Right lobe of liver (tissue), 6 donors: ENCODE measurements at regions not wholly inside any gene's neighbourhood (a gene's known extent, or its start where the extent isn't known, plus 50 kb on each side); places are given as distances from the start of the nearest gene placed in this dataset.
"Not testable (repeated sequence)": the region's sequence is repeated elsewhere in the genome, so short reads cannot be mapped to it uniquely, and the experiment has no call there.

Source experiments
- ATAC-seq, 4 donors: fragments of 200-7000 bp; cut with Tn5 transposase; one replicate each; pipeline ENCODE4 v1.9.1; 2020; ENCODE audit warnings: mild to moderate bottlenecking in 4 of 4, moderate library complexity in 4 of 4
- DNase-seq, 3 donors: peaks; one replicate each; pipeline ENCODE4 v3.0.0-alpha.2; 2020
- H3K27ac ChIP-seq, 3 donors: fragments of 200-600 bp; one replicate each; pipeline ENCODE4 v1.8.0; 2022
- H3K27me3 ChIP-seq, 2 donors: fragments of 200-600 bp; one replicate each; pipeline ENCODE4 v1.8.0; 2022
- H3K36me3 ChIP-seq, 4 donors: fragments of 200-600 bp; sonication (generic) in 1 of 4; one replicate each; pipeline versions ENCODE4 v1.5.1 to v1.8.0; 2017 to 2022; ENCODE audit warnings: control low read depth in 1 of 4
- H3K4me1 ChIP-seq, 4 donors: fragments of 200-600 bp; sonication (generic) in 1 of 4; one replicate each; pipeline versions ENCODE4 v1.5.1 to v1.8.0; 2017 to 2022; ENCODE audit warnings: control low read depth in 1 of 4
- H3K4me3 ChIP-seq, 3 donors: fragments of 200-600 bp; one replicate each; pipeline ENCODE4 v1.8.0; 2022
- H3K9me3 ChIP-seq, 4 donors: fragments of 200-600 bp; sonication (generic) in 1 of 4; one replicate each; pipeline versions ENCODE4 v1.5.1 to v1.8.0; 2017 to 2022; ENCODE audit warnings: control low read depth in 1 of 4
- CTCF ChIP-seq, 4 donors: fragments of 200-600 bp in 3 of 4; fragments of 450-650 bp in 1 of 4; IDR thresholded peaks; one replicate each; pipeline versions ENCODE4 v1.5.1 to v1.8.0; 2016 to 2022; ENCODE audit warnings: antibody characterized with exemption in 4 of 4, mild to moderate bottlenecking in 2 of 4
- POLR2A ChIP-seq: fragments of 450-650 bp; IDR thresholded peaks from one replicate; pipeline ENCODE4 v1.6.1; 2017; ENCODE audit warnings: antibody characterized with exemption, mild to moderate bottlenecking
- WGBS: methylation state at CpG from one replicate; pipeline ENCODE4 v1.1.6; 2018; ENCODE audit warnings: low coverage, low lambda C conversion rate; ENCODE audit not compliant: insufficient coverage; ENCODE audit errors: missing lambda C conversion rate; 5-methylcytosine and 5-hydroxymethylcytosine counted together
- intact Hi-C, 2 donors: fragments of 100-400 bp; cut with DNase I; formaldehyde crosslinking; loops; one replicate each; pipeline versions ENCODE4 v1.11.2 to v1.14.1; 2022
- donor health status: DM: no; HTN: yes; CAD: no.
- donor health status: DM: no; HTN: no; CAD: no.
- donor health status: DM: no; HTN: no; CAD: no.
- donor health status: DM: no; HTN: yes; CAD: no.
- donor health status: DM: no; HTN: yes; CAD: no.

GRCh38 chr5:15103864-15104263 is 232.3 kb upstream of the ANKH start:
- TF ChIP-seq CTCF (IDR thresholded peaks at IDR 0.05) (no peak), POLR2A (no peak)
- WGBS: 86% methylated on average over 3 of the region's 3 CpGs
- Histone ChIP-seq H3K27me3 (no peaks in the 10 kb centered on the region), H3K36me3 (no peaks in the 10 kb centered on the region), H3K27ac (no peak overlapping the region), H3K9me3 (no peaks in the 10 kb centered on the region), H3K4me1 (peaks cover 0 to 10% (median 0%) of the 10 kb centered on the region in 4 donors), H3K4me3 (no peak overlapping the region)
- no peak for DNase-seq
- intact Hi-C loops: no loop called here
- no peak for ATAC-seq

- H3K27me3 ChIP-seq: no peaks in the 10 kb centered on the region
- TF ChIP-seq CTCF (IDR thresholded peaks at IDR 0.05) (no peak), POLR2A (no peak)
- no peaks in the 10 kb centered on the region for H3K9me3 ChIP-seq
- intact Hi-C loops: no loop called here
- H3K4me1 ChIP-seq: peaks cover 0 to 10% (median 0%) of the 10 kb centered on the region in 4 donors
- ATAC-seq: peak in 2 of 4 donors; percentile 34 to 37
- DNase-seq: no peak
- H3K36me3 ChIP-seq: no peaks in the 10 kb centered on the region
- H3K27ac ChIP-seq: no peak overlapping the region
- 9% methylated on average over 5 of the region's 5 CpGs for WGBS
- no peak overlapping the region for H3K4me3 ChIP-seq
These were observed 231.6 kb upstream of the ANKH start for GRCh38 chr5:15103130-15103529.

- no peak for TF ChIP-seq POLR2A
- TF ChIP-seq CTCF (IDR thresholded peaks at IDR 0.05): no peak
- Histone ChIP-seq H3K27ac (no peak overlapping the region), H3K27me3 (no peaks in the 10 kb centered on the region), H3K9me3 (no peaks in the 10 kb centered on the region), H3K4me1 (no peaks in the 10 kb centered on the region), H3K36me3 (no peaks in the 10 kb centered on the region), H3K4me3 (no peak overlapping the region)
- ATAC-seq (no peak), DNase-seq (no peak)
- intact Hi-C loops: no loop called here
These were observed 226.0 kb upstream of the ANKH start for GRCh38 chr5:15097552-15097951.

GRCh38 chr5:15096686-15097085 is 225.1 kb upstream of the ANKH start:
- ATAC-seq, intact Hi-C loops: not testable (repeated sequence)
- WGBS: 80% methylated on average over 1 of the region's 22 CpGs

GRCh38 chr5:15092801-15093200 is 221.2 kb upstream of the ANKH start:
- 90% methylated on average over 7 of the region's 7 CpGs for WGBS
- Histone ChIP-seq H3K9me3 (no peaks in the 10 kb centered on the region), H3K36me3 (no peaks in the 10 kb centered on the region), H3K4me3 (no peak overlapping the region), H3K27me3 (no peaks in the 10 kb centered on the region), H3K4me1 (no peaks in the 10 kb centered on the region), H3K27ac (no peak overlapping the region)
- intact Hi-C loops: no loop called here
- no peak for TF ChIP-seq POLR2A
- DNase-seq (no peak), ATAC-seq (no peak)

More at GRCh38 chr5:15096686-15097085, 225.1 kb upstream of the ANKH start:
- H3K27ac ChIP-seq, H3K36me3 ChIP-seq, DNase-seq, H3K4me3 ChIP-seq, H3K9me3 ChIP-seq, H3K27me3 ChIP-seq, H3K4me1 ChIP-seq: not testable (repeated sequence)

GRCh38 chr5:15085671-15086070 is 214.1 kb upstream of the ANKH start:
- intact Hi-C loops: no loop called here
- DNase-seq: no peak
- H3K4me1 ChIP-seq: no peaks in the 10 kb centered on the region

More at GRCh38 chr5:15085671-15086070, 214.1 kb upstream of the ANKH start:
- WGBS: 65% methylated on average over 2 of the region's 2 CpGs
- Histone ChIP-seq H3K9me3 (no peaks in the 10 kb centered on the region), H3K27ac (no peak overlapping the region), H3K36me3 (no peaks in the 10 kb centered on the region), H3K4me3 (no peak overlapping the region), H3K27me3 (no peaks in the 10 kb centered on the region)
- no peak for ATAC-seq
- no peak for TF ChIP-seq POLR2A
- no peak for TF ChIP-seq CTCF (IDR thresholded peaks at IDR 0.05)
